Heart left ventricle (tissue), 13 donors: ENCODE measurements at regions not wholly inside any gene's neighbourhood (a gene's known extent, or its start where the extent isn't known, plus 50 kb on each side); places are given as distances from the start of the nearest gene placed in this dataset.

Experiments
- POLR2A ChIP-seq, 2 donors: fragments of 450-650 bp; IDR thresholded peaks; one replicate each; pipeline ENCODE4 v1.6.1; 2017; ENCODE audit warnings: antibody characterized with exemption in 2 of 2, mild to moderate bottlenecking in 2 of 2, moderate library complexity in 2 of 2
- TF ChIP-seq, protein P1 (sequence below), 12 donors: fragments of 200-600 bp; sonication (generic) in 4 of 12; IDR thresholded peaks; one replicate each; pipeline versions ENCODE4 v1.5.0 to v1.8.0; 2018 to 2022; ENCODE audit warnings: antibody characterized with exemption in 12 of 12, mild to moderate bottlenecking in 5 of 12
- donor health status: ischemic (EF 13 %, LVEDD 7.1; RV severe dilation, severe dysfunction).
- donor health status: DM: no; HTN: yes; CAD: no.
- donor health status: DM: no; HTN: no; CAD: no.
- donor health status: ischemic (EF 25% LVEDD 6.9; RV normal size, moderate dysfunction).
- donor health status: ischemic (EF 25% LVEDD 5.7; RV mildly dilated, moderate dysfunction).
- donor health status: ischemic (EF 35%, LVEDD 5.7; RV mildly dilated, moderate dysfunction).
- donor health status: nonischemic (EF 11% LVEDD 7.7; RV severe dilation, severe dysfunction).
- donor health status: DM: yes; HTN: yes; CAD: no.
- donor health status: PGD.
- donor health status: ischemic (EF 29% LVEDD 5.4; RV normal size, mild dysfunction).
- donor health status: nonischemic (EF 23%, LVEDD 6.1; RV moderate dilation, normal function).

DNA sequence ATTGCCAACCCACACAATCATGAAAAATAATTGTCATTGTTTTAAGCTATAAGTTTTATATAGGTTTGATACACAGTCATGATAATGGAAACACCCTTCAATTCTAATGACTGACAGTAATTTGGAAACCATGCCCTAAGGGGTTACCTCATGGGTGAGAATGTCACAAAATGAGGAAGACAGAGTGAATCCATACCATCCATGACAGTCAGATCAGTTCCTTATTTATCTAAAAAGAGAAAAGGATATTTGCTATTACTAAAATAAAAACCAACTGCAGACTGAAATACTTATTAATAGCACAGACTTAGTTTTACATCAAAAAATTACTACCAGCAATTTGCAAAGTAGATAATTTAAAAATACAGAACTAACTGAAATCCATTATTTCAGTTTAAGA, 437.8 kb downstream of the UTRN start:
- TF ChIP-seq, protein P1, sequence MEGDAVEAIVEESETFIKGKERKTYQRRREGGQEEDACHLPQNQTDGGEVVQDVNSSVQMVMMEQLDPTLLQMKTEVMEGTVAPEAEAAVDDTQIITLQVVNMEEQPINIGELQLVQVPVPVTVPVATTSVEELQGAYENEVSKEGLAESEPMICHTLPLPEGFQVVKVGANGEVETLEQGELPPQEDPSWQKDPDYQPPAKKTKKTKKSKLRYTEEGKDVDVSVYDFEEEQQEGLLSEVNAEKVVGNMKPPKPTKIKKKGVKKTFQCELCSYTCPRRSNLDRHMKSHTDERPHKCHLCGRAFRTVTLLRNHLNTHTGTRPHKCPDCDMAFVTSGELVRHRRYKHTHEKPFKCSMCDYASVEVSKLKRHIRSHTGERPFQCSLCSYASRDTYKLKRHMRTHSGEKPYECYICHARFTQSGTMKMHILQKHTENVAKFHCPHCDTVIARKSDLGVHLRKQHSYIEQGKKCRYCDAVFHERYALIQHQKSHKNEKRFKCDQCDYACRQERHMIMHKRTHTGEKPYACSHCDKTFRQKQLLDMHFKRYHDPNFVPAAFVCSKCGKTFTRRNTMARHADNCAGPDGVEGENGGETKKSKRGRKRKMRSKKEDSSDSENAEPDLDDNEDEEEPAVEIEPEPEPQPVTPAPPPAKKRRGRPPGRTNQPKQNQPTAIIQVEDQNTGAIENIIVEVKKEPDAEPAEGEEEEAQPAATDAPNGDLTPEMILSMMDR (IDR thresholded peaks at IDR 0.05), result no peak
- TF ChIP-seq POLR2A (IDR thresholded peaks at IDR 0.05), result no peak
